ENCODE measurements at regions not wholly inside any gene's neighbourhood (a gene's known extent, or its start where the extent isn't known, plus 50 kb on each side); places are given as distances from the start of the nearest gene placed in this dataset.

- TF ChIP-seq CTCF (IDR thresholded peaks at IDR 0.05; ENCODE audit: low read length): no peak
- TF ChIP-seq EZH2 (IDR thresholded peaks at IDR 0.05; ENCODE audit: borderline replicate concordance, low read length): no peak
These were observed 527.0 kb upstream of the CLINT1 start for GRCh38 chr5:158385982-158386381.
